Stimulated activated CD8-positive, alpha-beta memory T cell treated with anti-CD3 and anti-CD28 coated beads, Interleukin-7, amount 100 ng/mL, for 24 hours (primary cell): ENCODE measurements at regions not wholly inside any gene's neighbourhood (a gene's known extent, or its start where the extent isn't known, plus 50 kb on each side); places are given as distances from the start of the nearest gene placed in this dataset.
"Not testable (repeated sequence)": the region's sequence is repeated elsewhere in the genome, so short reads cannot be mapped to it uniquely, and the experiment has no call there.

Experiments used
- DNase-seq: peaks from one replicate; pipeline ENCODE4 v3.0.0-alpha.2; 2020; ENCODE audit warnings: low read depth

DNA sequence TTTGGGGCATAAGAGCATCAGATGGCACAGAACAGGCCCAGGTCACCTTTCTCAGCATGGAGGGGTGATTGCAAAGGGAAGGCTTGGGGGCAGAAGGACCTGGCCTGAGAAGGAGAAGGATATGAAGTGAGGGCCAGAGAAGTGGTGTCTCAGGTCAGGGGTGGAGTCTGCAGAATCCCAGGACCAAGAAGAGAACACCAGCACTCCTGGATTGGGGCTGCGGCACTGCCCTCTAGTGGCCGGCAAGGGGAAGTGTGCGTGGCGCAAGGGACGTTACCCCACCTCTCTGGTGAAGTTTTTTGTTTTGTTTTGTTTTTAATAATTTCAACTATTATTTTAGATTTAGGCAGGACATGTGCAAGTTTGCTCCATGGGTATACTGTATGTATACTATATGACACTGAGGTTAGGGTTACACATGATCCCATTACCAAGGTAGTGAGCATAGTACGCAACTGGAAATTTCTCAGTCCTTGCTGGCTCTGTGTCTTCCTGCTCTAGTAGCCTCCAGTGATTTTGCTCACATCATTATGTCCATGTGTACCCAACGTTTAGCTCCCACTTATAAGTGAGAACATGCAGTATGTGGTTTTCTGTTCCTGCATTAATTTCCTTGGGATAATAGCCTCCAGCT is 1548.6 kb downstream of the EFNA5 start:
- no peak for DNase-seq

DNA sequence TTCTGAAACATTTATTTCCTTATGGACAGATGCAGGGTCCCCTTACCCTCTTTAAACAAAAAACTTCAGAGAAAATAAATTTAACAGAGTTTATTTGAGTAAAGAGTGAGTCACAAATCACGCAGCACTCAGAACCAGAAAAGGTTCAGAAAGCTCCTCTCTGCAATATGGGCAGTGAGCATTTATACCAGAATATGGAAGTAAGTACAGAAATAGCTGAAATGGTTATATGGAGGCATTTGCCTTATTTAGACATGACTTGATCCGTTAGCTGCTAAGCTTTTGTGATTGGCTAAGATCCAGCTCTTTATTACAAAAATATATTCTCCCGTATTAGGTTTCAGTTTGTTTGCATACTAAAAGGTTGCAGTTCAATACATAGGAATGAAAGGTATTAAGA is 1554.1 kb downstream of the EFNA5 start:
- DNase-seq, result no peak

DNA sequence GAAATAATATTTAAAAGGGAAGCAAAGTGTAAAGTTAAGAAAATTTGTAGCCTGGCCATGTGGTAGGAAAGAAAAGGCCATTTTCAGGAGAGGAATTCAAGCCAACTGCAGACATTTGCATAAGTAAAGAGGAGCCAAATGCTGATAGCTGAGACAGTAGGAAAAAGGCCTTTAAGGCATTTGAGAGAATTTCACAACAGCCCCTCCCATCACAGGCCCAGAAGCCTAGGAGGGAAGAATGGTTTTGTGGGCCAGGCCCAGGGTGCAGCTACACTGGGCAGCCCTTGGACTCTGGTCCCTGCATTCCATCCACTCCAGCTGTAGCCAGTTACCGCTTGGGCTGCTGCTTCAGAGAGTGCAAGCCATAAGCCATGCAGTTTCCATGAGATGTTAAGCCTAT is 1556.8 kb downstream of the EFNA5 start:
- no peak for DNase-seq

DNA sequence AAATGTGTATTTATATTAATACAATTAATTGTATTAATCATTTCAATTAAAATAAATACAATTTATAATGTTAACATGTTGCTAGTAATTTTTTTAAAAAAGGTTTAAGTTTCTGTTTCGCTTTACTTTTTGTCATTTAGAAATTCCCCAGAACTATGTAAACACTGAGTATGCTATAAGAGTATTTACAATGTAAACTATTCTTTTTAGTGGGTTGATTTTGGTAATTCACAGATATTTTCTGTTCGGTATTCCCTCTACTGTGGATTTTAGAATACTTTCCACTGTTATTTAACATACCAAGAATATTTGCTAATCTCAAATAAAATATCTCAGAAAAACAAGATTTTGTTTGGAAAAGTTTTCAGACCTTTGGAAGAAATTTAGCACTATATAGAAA is 1564.4 kb downstream of the EFNA5 start:
- no peak for DNase-seq

DNA sequence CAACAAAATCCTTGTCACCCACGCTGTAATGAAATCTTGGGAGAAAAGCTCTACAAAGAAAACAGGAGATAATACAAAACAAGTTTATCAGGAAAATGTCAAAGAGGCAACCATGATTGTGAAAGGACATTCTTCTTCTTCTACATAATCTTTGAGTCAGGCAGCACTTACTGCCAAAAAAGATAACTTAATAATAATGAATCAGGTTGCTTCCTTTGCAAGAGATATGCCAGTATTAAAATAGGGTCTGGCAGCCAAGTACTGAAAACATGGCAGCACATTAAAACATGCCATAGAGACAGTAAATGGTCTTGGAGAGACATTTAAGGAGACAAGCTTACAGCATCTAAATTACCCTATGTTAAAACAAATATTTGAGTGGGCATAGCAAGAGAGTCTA is 1573.4 kb downstream of the EFNA5 start:
- no peak for DNase-seq

DNA sequence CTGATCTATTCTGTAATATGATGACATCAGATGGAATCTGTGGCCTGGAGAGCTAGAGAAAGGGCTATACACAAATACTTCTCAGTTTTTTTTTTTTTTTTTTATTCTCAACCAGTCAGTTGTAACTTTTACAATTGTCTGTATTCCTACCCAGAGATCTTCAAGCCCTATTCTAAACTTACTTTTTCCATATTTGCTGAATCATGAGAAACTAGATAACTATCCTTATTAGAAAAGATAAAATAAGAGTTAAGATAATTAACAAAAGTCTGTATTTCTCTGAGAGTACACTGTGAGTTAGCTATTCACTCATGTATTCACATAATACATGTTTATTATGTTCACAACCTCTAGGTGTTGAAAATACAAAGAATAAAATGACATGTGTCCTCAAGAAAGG is 1575.9 kb downstream of the EFNA5 start:
- no peak for DNase-seq

DNA sequence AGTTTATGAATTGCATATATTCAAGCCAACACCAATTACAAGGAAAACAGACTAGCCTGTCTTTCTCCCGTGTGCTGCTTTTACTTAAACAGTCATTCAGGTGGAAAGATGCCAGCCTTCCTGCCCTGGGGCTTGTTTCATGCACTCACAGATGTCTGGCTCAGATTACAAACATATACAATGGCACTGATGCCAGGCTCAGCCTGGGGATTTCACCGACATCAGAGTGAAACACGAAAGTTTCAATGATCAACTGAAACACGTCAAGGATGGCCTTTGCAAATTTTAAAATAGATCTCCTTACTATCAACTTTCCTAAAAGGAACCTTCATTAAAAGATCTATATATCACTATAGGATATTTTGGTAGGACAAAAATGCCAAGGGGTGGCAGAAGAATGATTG is 1576.5 kb downstream of the EFNA5 start:
- no peak for DNase-seq

DNA sequence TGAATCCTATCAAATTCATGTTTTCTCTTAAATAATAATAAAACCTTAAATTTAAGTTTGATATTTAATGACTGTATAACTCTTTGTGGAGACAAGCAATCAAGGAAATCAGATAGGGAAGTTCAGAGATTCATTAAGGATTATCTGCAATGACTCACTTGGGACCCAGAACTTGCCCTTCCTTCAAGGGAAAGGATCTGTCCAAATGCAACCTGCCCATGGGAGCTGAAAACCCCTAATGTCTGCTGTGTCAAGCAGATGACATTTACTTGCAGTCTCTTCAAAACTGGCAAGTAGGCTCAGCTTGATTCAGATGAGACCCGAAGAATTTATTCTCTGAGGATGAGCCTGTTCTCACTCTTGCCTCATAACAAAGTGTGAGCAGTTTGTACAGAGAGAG is 1577.6 kb downstream of the EFNA5 start:
- DNase-seq, result no peak

DNA sequence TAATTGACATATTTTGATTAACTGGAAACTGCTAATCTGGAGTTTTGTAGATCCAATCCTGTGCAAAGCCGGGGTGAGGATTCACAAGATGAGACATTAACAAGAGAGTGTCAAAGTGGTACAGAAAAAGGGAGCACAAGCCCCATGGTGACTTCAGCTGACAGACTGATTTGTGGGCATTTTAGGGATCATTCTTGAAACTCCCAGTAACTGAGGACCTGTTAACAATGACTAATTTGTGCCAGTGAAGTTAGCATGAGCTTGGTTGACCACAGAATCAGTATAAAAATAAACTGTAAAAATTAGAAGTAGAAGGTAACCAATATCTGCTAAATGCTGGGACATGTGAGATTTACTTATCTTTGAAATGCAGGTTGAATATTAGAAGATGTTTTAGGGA is 1578.3 kb downstream of the EFNA5 start:
- no peak for DNase-seq

DNA sequence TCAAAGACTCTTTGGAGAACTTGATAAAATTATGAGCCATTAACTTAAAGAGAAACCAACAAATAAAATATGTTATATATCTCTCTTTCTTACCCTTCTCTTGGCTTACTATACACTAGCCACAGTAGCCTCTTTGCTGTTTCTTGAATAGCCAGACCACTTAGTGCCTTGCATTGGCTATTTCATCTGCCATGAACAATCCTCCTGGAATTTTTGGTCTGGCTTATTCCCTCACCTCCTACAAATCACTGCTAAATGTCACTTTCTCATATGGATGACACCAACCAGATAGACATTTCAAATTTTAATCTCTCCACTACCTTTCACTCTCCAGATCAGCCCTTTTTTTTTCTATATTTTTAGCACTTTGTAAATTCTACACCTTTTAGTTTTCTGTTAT is 1581.7 kb downstream of the EFNA5 start:
- no peak for DNase-seq

DNA sequence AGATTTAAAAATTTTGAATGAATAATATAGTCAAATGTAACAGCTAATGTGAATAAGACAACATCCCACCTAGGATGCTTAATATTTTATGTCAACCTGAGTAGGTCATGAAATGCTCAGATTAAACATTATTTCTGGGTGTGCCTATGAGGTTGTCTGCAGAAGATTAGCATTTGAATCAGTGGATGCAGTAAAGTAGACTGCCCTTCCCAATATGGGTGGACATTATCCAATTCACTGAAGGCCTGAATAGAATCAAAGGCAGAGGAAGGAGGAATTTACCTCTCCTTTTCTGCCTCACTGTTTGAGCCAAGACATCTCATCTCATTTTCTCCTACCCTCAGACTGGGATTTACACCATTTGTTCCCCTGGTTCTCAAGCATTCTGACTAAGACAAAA is 1582.3 kb downstream of the EFNA5 start:
- DNase-seq, result no peak

DNA sequence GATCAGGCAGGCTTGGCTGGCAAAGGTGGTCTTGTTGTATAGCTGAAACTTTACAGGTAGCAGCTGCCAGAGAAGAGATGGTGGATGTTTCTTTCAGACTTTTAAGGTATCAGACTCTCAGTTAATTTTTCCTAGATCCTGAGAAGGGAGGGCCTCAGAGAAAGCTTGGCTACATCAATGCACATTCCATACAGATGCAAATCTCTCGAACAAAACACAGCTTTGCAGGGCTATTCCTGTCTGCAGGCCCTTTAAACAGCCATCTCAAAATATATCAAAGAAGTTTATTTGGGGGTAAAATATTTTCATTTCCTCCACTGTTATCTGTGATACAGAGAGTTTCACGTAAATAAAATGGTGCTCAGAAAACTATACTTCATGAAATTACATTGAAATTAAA is 1584.4 kb downstream of the EFNA5 start:
- DNase-seq, result no peak

DNA sequence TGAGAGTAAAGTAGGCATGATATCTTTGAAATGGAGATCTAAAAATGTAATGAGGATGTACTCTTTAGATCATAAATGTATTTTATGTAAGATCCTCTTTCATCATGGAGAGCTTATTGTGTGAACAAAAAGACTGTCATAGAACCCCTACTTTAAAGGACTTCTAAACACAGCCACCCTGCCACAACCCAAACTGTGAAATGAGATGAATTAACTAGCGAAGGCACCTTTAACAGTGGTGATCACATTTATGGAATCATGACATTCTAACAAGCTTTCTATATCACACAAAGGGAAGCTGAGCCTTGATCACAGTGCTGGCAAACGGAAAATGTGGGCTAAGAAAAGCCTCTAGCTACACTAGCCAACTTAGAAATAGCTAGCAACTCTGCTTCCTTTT is 1585.2 kb downstream of the EFNA5 start:
- DNase-seq, result no peak

DNA sequence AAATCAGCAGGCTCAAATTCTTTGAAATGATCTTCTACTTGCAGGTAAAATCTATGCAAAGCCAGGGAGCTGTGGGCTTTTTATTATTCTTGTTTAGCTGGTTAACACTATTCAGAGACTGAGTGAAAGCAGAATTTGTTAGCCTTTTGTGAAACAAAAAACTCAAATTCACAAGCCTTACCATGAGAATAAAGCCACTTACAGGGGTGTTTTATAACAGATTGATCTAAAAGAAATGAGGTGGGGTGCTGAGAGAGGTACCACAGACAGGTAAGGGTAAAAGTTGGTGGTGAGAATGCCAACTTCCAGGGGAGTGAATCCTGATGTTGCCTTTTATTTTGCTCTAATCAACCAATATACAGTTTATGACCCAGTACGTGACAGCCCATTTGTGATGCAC is 1585.6 kb downstream of the EFNA5 start:
- no peak for DNase-seq

DNA sequence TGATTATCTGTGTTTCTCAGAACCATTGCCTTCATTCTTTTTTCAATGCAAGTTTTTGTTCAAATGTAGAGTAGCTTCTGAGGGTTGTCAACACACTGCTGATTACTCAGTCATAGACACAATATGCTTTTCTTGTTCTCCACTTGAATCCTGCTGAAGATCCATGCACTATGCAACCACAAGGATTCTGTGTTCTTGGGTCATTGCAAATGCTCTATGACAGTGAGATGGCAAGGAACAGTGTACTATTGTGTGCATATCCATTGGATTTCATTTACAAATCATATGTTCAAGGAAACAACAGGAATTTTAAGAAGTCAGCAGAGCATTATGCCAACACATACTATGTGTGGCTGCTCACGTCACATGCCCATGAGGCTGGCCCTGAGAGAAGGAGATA is 1590.2 kb downstream of the EFNA5 start:
- no peak for DNase-seq

DNA sequence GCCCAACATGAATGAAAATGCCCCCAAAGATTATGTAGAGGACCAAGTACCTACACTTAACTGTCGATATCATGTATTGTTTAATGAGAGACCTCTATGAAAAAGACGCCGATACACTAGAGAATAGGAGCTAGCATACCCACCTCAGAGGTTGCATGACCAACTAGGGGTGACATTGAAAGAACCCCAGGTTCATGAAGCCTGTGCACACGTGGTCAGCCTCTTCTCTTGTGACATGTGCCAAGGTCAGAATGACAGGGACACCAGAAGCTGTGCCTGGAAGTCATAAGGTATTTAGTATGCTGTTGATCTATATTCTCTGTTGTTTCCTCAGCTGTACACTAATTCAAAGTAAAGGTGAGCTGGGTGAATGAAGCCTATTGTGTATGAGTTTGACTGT is 1594.1 kb downstream of the EFNA5 start:
- no peak for DNase-seq

DNA sequence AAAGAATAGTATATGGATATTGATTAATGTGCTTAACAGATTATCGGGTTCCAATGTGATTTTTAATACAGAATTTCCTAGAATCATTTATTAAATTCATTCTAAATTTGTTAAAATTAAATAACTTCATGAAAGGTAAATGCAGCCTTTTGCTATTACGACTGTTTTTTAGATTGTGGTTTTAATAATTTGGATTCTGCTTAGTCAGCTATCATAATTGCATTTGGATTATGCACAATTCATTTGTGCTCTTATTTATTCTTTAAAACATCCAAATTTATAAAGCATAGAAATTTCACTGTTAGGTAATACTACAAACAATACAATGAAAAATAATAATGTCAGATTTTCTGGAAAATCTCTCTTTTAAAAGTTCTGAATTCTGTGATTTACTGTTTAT is 1598.5 kb downstream of the EFNA5 start:
- DNase-seq, result no peak

DNA sequence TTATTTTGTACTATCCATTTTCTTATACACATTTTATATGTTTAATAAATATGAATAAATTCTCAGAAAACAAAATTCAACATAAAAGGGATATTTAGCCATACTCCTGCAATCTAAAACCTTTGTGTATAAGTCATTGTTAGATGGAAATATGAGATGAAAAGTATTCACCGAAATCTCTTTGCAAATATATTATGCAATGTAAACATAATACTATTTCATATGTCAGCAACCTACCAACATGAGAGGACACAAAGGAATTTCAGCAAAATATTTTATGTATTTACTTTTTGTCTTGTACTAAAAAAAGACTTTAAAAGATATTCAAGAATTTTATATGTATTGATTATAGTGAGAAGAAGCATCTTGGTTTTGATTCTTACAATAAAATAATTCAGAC is 1623.4 kb downstream of the EFNA5 start:
- no peak for DNase-seq

DNA sequence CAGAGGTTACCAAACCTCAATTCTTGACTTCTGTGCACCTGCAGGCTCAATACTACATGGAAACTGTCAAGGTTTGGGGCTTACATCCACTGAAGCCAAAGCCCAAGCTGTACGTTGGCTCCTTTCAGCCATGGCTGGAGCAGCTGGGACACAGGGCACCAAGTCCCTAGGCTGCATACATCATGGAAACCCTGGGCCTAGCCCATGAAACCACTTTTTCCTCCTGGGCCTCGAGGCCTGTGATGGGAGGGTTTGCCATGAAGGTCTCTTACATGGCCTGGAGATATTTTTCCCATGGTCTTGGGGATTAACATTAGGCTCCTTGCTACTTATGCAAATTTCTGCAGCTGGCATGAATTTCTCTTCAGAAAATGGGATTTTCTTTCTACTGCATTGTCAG is 1638.7 kb downstream of the EFNA5 start:
- DNase-seq, result not testable (repeated sequence)

DNA sequence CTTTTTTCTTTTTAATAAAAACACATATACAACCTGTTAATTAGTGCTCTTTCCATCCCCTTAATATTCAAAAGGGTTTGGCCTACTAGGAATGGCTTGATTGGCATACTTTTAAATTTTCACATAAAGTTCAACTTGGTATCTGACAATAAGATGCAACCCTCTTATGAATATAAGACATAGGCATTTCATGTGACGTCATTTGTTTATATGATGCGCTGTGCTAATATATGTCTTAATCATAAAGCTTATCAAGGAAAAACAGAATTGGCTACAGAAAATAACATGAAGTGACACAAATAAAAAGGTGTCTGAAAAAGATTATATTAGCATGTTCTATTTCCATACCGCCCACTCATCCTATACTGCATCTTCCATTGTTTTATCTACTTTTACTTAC is 1642.4 kb downstream of the EFNA5 start:
- DNase-seq, result no peak

DNA sequence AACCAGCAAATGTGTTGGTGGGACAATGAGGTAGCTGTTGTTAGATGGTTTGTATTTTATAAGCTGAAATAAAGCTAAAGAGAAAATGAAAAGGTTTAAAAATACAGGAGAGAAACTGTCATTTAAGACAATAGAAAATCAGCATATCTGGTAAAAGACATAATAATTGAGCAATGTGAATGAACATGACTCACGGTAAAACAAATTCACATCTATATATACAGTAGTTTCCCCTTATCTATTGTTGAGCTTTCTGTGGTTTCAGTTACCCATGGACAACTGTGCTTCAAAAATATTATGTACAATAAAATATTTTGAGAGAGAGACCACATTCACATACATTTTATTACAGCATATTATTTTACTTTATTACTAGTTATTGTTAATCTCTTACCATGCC is 1649.8 kb downstream of the EFNA5 start:
- DNase-seq, result no peak

DNA sequence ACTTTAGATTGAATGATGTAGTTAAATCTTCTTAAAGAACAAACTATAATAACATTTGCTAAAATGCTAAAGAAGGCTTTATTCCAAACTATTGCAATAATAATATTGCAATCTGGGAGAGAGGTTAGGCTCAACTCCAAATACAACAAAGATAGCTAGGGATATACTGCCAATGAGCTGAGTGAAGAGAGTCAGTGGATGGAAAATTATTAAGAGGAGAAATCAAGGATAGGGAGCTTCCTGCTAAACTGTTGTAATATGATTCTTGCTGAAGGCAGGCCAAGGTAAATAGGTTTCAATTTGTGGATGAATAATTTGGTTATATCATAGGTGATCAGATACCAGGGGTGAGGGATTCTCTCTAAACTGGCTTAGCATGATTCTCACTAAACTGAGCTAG is 1651.5 kb downstream of the EFNA5 start:
- no peak for DNase-seq

DNA sequence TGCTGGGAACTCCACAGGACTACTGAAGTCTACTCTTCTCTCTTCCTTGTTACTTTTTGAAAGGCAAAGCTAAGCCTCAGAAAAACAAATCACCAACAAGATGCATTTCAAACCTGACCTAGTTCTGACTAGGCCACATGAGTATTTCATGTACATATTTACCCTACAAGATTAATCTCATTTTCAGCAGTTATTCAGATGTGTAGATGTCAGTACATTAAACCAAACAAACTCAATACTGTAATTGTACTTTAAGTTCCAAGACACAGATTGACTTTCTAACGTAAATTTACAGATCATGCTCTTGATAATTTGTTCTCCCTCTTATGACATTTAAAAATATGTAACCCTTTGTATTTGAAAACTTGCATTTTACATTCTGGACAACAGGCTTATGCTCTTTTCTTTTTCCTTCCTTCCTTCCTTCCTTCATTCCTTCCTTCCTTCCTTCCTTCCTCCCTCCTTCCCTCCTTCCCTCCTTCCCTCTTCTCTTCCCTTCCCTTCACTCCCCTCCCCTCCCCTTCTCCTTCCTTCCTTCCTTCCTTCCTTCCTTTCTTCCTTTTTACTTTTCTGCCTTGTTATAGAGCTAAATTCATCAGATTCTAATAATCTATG is 1653.4 kb downstream of the EFNA5 start:
- no peak for DNase-seq

DNA sequence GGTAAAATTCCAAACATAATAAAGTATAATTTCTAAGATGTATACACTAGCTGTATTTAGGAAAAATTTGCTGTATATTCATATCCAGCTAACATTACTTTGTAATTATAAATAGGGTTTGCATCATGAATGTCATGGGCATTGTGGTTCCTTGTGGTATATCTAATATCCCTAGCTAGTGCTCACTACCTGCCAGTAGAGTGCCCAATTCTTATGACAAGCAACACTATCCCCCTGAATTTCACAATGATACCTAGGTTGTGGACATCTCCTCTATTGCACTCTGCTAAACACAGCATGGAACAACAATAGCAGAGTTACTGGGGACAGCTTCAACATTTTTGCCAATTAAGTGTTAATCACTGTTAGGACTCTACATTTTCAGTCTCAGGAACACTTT is 1656.5 kb downstream of the EFNA5 start:
- no peak for DNase-seq

DNA sequence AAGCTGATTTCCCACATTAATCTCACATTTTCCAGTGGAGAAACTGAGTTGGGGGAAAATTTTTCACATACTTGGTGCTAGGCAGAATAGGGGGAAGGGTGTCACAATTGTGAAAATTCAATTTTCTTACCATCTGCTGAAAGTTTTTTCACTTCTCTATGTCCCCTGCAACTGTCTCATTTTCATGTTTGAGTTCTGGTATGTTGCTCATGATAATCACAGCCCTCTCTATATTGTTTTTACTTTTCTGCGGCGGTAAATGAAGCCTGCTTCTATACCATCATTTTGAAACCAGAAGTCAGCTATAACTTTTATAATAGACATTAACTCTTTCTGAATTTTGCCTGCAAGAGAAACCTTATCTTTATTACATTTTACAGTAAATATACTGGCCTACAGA is 1664.5 kb downstream of the EFNA5 start:
- DNase-seq, result no peak
